A549 (cell line): ENCODE measurements at regions not wholly inside any gene's neighbourhood (a gene's known extent, or its start where the extent isn't known, plus 50 kb on each side); places are given as distances from the start of the nearest gene placed in this dataset.

Experiments used
- CEBPB ChIP-seq, 2 experiments: fragments of >200 bp in 1 of 2; sonication (Bioruptor Twin) in 1 of 2; formaldehyde crosslinking in 1 of 2; IDR thresholded peaks; 2 replicates each; pipeline ENCODE4 v1.6.1; 2012 to 2016
- CHD4 ChIP-seq: fragments of 200-600 bp; sonication (generic); IDR thresholded peaks from 2 replicates; pipeline ENCODE4 v1.6.1; 2016; ENCODE audit warnings: antibody characterized with exemption, mild to moderate bottlenecking, borderline replicate concordance
- CTCF ChIP-seq: fragments of >200 bp; sonication (Bioruptor Twin); formaldehyde crosslinking; IDR thresholded peaks from 3 replicates; pipeline ENCODE4 v1.5.1; 2016
- EP300 ChIP-seq, 2 experiments: fragments of >200 bp; sonication (Bioruptor Twin); formaldehyde crosslinking; IDR thresholded peaks; 2 replicates in 1 of 2; 3 replicates in 1 of 2; pipeline ENCODE4 v1.6.1; 2016 to 2017
- FOSL2 ChIP-seq, 2 experiments: fragments of 450-650 bp in 1 of 2; fragments of >200 bp in 1 of 2; sonication (Bioruptor Twin) in 1 of 2; formaldehyde crosslinking; IDR thresholded peaks; 2 replicates each; pipeline versions ENCODE4 v1.5.0 to v1.6.1; 2016 to 2020; ENCODE audit warnings: mild to moderate bottlenecking in 1 of 2, moderate library complexity in 1 of 2
- HDAC2 ChIP-seq: fragments of 200-600 bp; sonication (generic); IDR thresholded peaks from 2 replicates; pipeline ENCODE4 v1.6.1; 2016
- MAX ChIP-seq: IDR thresholded peaks from 2 replicates; pipeline ENCODE4 v1.6.1; 2012
- MAZ ChIP-seq: fragments of 150-350 bp; IDR thresholded peaks from 2 replicates; pipeline ENCODE4 v1.6.1; 2014; ENCODE audit warnings: antibody characterized with exemption, low read depth, low read length, borderline replicate concordance
- POLR2A ChIP-seq: IDR thresholded peaks from 2 replicates; pipeline ENCODE4 v1.6.1; 2012; ENCODE audit warnings: mild to moderate bottlenecking, low read length
- RAD21 ChIP-seq, 2 experiments: fragments of >200 bp in 1 of 2; sonication (Bioruptor Twin) in 1 of 2; formaldehyde crosslinking in 1 of 2; IDR thresholded peaks in 1 of 2; conservative IDR thresholded peaks in 1 of 2; 2 replicates in 1 of 2; 3 replicates in 1 of 2; pipeline ENCODE4 v1.6.1; 2012 to 2018; ENCODE audit warnings: inconsistent platforms in 1 of 2
- RNF2 ChIP-seq: fragments of 200-600 bp; sonication (generic); IDR thresholded peaks from 2 replicates; pipeline ENCODE4 v1.6.1; 2016; ENCODE audit warnings: low read depth, mild to moderate bottlenecking, antibody characterized with exemption, moderate library complexity, borderline replicate concordance
- SMC3 ChIP-seq: fragments of >200 bp; sonication (Bioruptor Twin); formaldehyde crosslinking; IDR thresholded peaks from 3 replicates; pipeline ENCODE4 v1.6.1; 2018; ENCODE audit warnings: inconsistent platforms
- ZC3H11A ChIP-seq: fragments of 450-650 bp; IDR thresholded peaks from 2 replicates; pipeline ENCODE4 v1.6.1; 2014; ENCODE audit warnings: antibody characterized with exemption, mild to moderate bottlenecking

- TF ChIP-seq CEBPB (IDR thresholded peaks at IDR 0.05): no peak
- TF ChIP-seq MAX: no peak
- no peak for TF ChIP-seq CHD4
- TF ChIP-seq CTCF: no peak
- TF ChIP-seq POLR2A: no peak
- no peak for TF ChIP-seq MAZ
- TF ChIP-seq SMC3: no peak
- TF ChIP-seq RAD21 (conservative IDR thresholded peaks at IDR 0.05 in 1 of 2, IDR thresholded peaks at IDR 0.05 in 1 of 2): no peak
- no peak for TF ChIP-seq ZC3H11A
- TF ChIP-seq FOSL2 (IDR thresholded peaks at IDR 0.05): no peak
- TF ChIP-seq FOSL2 (CRISPR knock-in tag; IDR thresholded peaks at IDR 0.05): no peak
- no peak for TF ChIP-seq RNF2
- no peak for TF ChIP-seq HDAC2
- TF ChIP-seq EP300 (IDR thresholded peaks at IDR 0.05): no peak
Observed at GRCh38 chr10:129090165-129090564, 376.9 kb upstream of the MGMT start.
